ENCODE measurements at regions not wholly inside any gene's neighbourhood (a gene's known extent, or its start where the extent isn't known, plus 50 kb on each side); places are given as distances from the start of the nearest gene placed in this dataset.
"Not testable (repeated sequence)": the region's sequence is repeated elsewhere in the genome, so short reads cannot be mapped to it uniquely, and the experiment has no call there.

GRCh38 chr3:59496250-59496649 is 446.4 kb upstream of the CFAP20DC start:
- DNase-seq, result no peak

- DNase-seq, result not testable (repeated sequence)
Measured at GRCh38 chr3:59494969-59495368, 445.1 kb upstream of the CFAP20DC start.

GRCh38 chr3:59486520-59486919 is 436.7 kb upstream of the CFAP20DC start:
- no peak for DNase-seq

- no peak for DNase-seq
Measured at GRCh38 chr3:59483191-59483590, 433.4 kb upstream of the CFAP20DC start.

GRCh38 chr3:59482684-59483083 is 432.9 kb upstream of the CFAP20DC start:
- DNase-seq, result no peak

- DNase-seq, result no peak
Measured at GRCh38 chr3:59481776-59482400, 432.1 kb upstream of the CFAP20DC start.

GRCh38 chr3:59480486-59480995 is 430.7 kb upstream of the CFAP20DC start:
- DNase-seq, result no peak

GRCh38 chr3:59473636-59474035 is 423.8 kb upstream of the CFAP20DC start:
- no peak for DNase-seq

GRCh38 chr3:59472541-59472940 is 422.7 kb upstream of the CFAP20DC start:
- no peak for DNase-seq

- no peak for DNase-seq
Measured at GRCh38 chr3:59469948-59470723, 420.3 kb upstream of the CFAP20DC start.

- no peak for DNase-seq
Measured at GRCh38 chr3:59467476-59467875, 417.7 kb upstream of the CFAP20DC start.

GRCh38 chr3:59464187-59464586 is 414.4 kb upstream of the CFAP20DC start:
- DNase-seq, result no peak

GRCh38 chr3:59463253-59463652 is 413.4 kb upstream of the CFAP20DC start:
- DNase-seq, result no peak

GRCh38 chr3:59460068-59460467 is 410.2 kb upstream of the CFAP20DC start:
- no peak for DNase-seq

GRCh38 chr3:59456852-59457485 is 407.1 kb upstream of the CFAP20DC start:
- no peak for DNase-seq

GRCh38 chr3:59451800-59452746 is 402.2 kb upstream of the CFAP20DC start:
- no peak for DNase-seq

- DNase-seq, result peak; percentile 29
Measured at GRCh38 chr3:59450946-59451763, 401.3 kb upstream of the CFAP20DC start.

GRCh38 chr3:59450437-59450836 is 400.6 kb upstream of the CFAP20DC start:
- DNase-seq, result no peak

GRCh38 chr3:59446775-59447465 is 397.1 kb upstream of the CFAP20DC start:
- DNase-seq, result no peak

GRCh38 chr3:59444676-59445075 is 394.9 kb upstream of the CFAP20DC start:
- no peak for DNase-seq

GRCh38 chr3:59444294-59444671 is 394.5 kb upstream of the CFAP20DC start:
- no peak for DNase-seq

All from activated T-cell treated with anti-CD3 and anti-CD28 coated beads for 4 hours (primary cell).